PC-3 (cell line): ENCODE measurements at regions not wholly inside any gene's neighbourhood (a gene's known extent, or its start where the extent isn't known, plus 50 kb on each side); places are given as distances from the start of the nearest gene placed in this dataset.
"Not testable (repeated sequence)": the region's sequence is repeated elsewhere in the genome, so short reads cannot be mapped to it uniquely, and the experiment has no call there.

Source experiments
- ATAC-seq: fragments of 200-7000 bp; cut with Tn5 transposase; 2 replicates; pipeline ENCODE4 v1.9.1; 2020; ENCODE audit warnings: mild to moderate bottlenecking, moderate library complexity
- BruUV-seq: library from RNA; stranded (reverse); fragments of 400-500 nt; replicated peaks from 2 replicates; lab custom pipeline; 2021; lab: Mats Ljungman, UMichigan
- CTCF ChIA-PET: fragments of 300-600 bp; sonication (Branson Sonifier 250); formaldehyde crosslinking; loops from one replicate; lab custom pipeline; 2022; ENCODE audit warnings: antibody characterized with exemption; lab: Charles Lee
- POLR2A ChIA-PET: fragments of 300-600 bp; sonication (Branson Sonifier 250); formaldehyde crosslinking; loops from one replicate; lab custom pipeline; 2022; ENCODE audit warnings: antibody characterized with exemption; ENCODE audit not compliant: unreplicated experiment; lab: Charles Lee
- DNase-seq: peaks from one replicate; pipeline ENCODE4 v3.0.0-alpha.2; 2015
- H2AFZ ChIP-seq: fragments of 300-600 bp; sonication (generic); 2 replicates; pipeline ENCODE4 v1.6.0; 2016; ENCODE audit warnings: antibody characterized with exemption, low read length
- H3F3A ChIP-seq: fragments of 300-600 bp; sonication (generic); one replicate; pipeline ENCODE4 v1.6.0; 2017; ENCODE audit warnings: antibody characterized with exemption, low read length, control low read depth, mild to moderate bottlenecking; ENCODE audit not compliant: unreplicated experiment
- H3K27ac ChIP-seq: fragments of 300-600 bp; sonication (generic); 2 replicates; pipeline ENCODE4 v1.5.1; 2016; ENCODE audit warnings: mild to moderate bottlenecking, low read length
- H3K27me3 ChIP-seq: fragments of 300-600 bp; sonication (generic); 2 replicates; pipeline ENCODE4 v1.6.1; 2016; ENCODE audit warnings: low read length, mixed read lengths
- H3K36me3 ChIP-seq: fragments of 300-600 bp; sonication (generic); 2 replicates; pipeline ENCODE4 v1.6.1; 2016; ENCODE audit warnings: low read depth, mixed run types, low read length, mixed read lengths
- H3K4me1 ChIP-seq: fragments of 300-600 bp; sonication (generic); 2 replicates; pipeline ENCODE4 v1.5.1; 2016; ENCODE audit warnings: low read length; ENCODE audit not compliant: insufficient read depth
- H3K4me2 ChIP-seq: fragments of 300-600 bp; sonication (generic); 2 replicates; pipeline ENCODE4 v1.6.0; 2016; ENCODE audit warnings: low read length
- H3K4me3 ChIP-seq: fragments of 300-600 bp; sonication (generic); 2 replicates; pipeline ENCODE4 v1.5.1; 2016; ENCODE audit warnings: mild to moderate bottlenecking, low read length, mixed read lengths
- H3K79me2 ChIP-seq: fragments of 300-600 bp; sonication (generic); 2 replicates; pipeline ENCODE4 v1.6.1; 2017; ENCODE audit warnings: low read length, mixed read lengths
- H3K9ac ChIP-seq: fragments of 300-600 bp; sonication (generic); 2 replicates; pipeline ENCODE4 v1.6.0; 2016; ENCODE audit warnings: mild to moderate bottlenecking, low read length
- H3K9me2 ChIP-seq: fragments of 300-600 bp; sonication (generic); replicated peaks from 2 replicates; pipeline ENCODE4 v1.6.1; 2016; ENCODE audit warnings: mixed run types, low read length, mixed read lengths
- H3K9me3 ChIP-seq: fragments of 300-600 bp; sonication (generic); 2 replicates; pipeline ENCODE4 v1.6.1; 2016; ENCODE audit warnings: low read length, mixed read lengths
- H4K20me1 ChIP-seq: fragments of 300-600 bp; sonication (generic); 2 replicates; pipeline ENCODE4 v1.6.1; 2016; ENCODE audit warnings: low read length, mixed read lengths
- CTCF ChIP-seq: fragments of 300-600 bp; sonication (generic); conservative IDR thresholded peaks from 2 replicates; pipeline ENCODE4 v1.5.1; 2017; ENCODE audit warnings: antibody characterized with exemption, low read depth, mild to moderate bottlenecking, low read length
- EZH2 ChIP-seq: fragments of 300-600 bp; sonication (generic); IDR thresholded peaks from one replicate; pipeline ENCODE4 v1.6.1; 2017; ENCODE audit warnings: antibody characterized with exemption, mild to moderate bottlenecking, low read length; ENCODE audit not compliant: unreplicated experiment
- EZH2phosphoT487 ChIP-seq: fragments of 300-600 bp; sonication (generic); IDR thresholded peaks from 2 replicates; pipeline ENCODE4 v1.6.1; 2018; ENCODE audit warnings: mild to moderate bottlenecking, antibody characterized with exemption, low read length, borderline replicate concordance
- intact Hi-C: fragments of 100-400 bp; cut with micrococcal nuclease; formaldehyde crosslinking; loops from 2 replicates; pipeline ENCODE4 v1.9.0; 2023

- CTCF ChIA-PET = no interaction called here
- ATAC-seq (no peak), DNase-seq (no peak)
- Histone ChIP-seq H3K4me2 (no peak overlapping the region), H3K4me1 (no peaks in the 10 kb centered on the region), H3K9me3 (no peaks in the 10 kb centered on the region), H3K4me3 (no peak overlapping the region), H3K36me3 (no peaks in the 10 kb centered on the region), H3K9ac (no peak overlapping the region), H3K79me2 (no peaks in the 10 kb centered on the region), H2AFZ (no peak overlapping the region), H3K27ac (no peak overlapping the region), H4K20me1 (no peaks in the 10 kb centered on the region), H3K27me3 (no peaks in the 10 kb centered on the region), H3K9me2 (no peaks in the 10 kb centered on the region), H3F3A (no peaks in the 10 kb centered on the region)
- BruUV-seq = no TSS peak
- POLR2A ChIA-PET = no interaction called here
- TF ChIP-seq CTCF = no peak
- no peak for TF ChIP-seq EZH2phosphoT487
- TF ChIP-seq EZH2 = no peak
- intact Hi-C loops = no loop called here
Observed at GRCh38 chr5:145628525-145628924, 206.6 kb downstream of the PRELID2 start.

GRCh38 chr5:145619806-145620310 lies 215.3 kb downstream of the PRELID2 start:
- no peak overlapping the region for H3K4me2 ChIP-seq
- H3K36me3 ChIP-seq = no peaks in the 10 kb centered on the region
- no peaks in the 10 kb centered on the region for H3K79me2 ChIP-seq
- no TSS peak for BruUV-seq
- intact Hi-C loops = no loop called here
- no peak overlapping the region for H2AFZ ChIP-seq
- DNase-seq = no peak
- no peak overlapping the region for H3K9ac ChIP-seq
- H3K9me2 ChIP-seq = no peaks in the 10 kb centered on the region
- no peak for TF ChIP-seq CTCF
- no peak for TF ChIP-seq EZH2phosphoT487
- no peak for TF ChIP-seq EZH2
- POLR2A ChIA-PET = no interaction called here
- no peaks in the 10 kb centered on the region for H3F3A ChIP-seq
- no peaks in the 10 kb centered on the region for H3K27me3 ChIP-seq
- no peaks in the 10 kb centered on the region for H4K20me1 ChIP-seq
- no peak overlapping the region for H3K4me3 ChIP-seq
- H3K4me1 ChIP-seq = no peaks in the 10 kb centered on the region
- CTCF ChIA-PET = no interaction called here
- no peak overlapping the region for H3K27ac ChIP-seq
- ATAC-seq = no peak
- no peaks in the 10 kb centered on the region; the same call in 1 of the 2 replicates for H3K9me3 ChIP-seq

DNA sequence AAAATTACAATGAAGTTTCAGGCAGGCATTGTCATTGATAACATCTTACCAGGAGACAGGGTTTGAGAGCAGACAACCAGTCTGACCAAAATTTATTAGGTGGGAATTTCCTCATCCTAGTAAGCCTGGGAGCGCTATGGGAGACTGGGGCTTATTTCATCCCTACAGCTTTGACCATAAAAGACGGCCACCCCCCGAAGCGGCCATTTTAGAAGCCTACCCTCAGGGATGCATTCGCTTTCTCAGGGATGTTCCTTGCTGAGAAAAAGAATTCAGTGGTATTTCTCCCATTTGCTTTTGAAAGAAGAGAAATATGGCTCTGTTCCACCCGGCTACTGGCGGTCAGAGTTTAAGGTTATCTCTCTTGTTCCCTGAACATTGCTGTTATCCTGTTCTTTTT lies 218.4 kb downstream of the PRELID2 start:
- H4K20me1 ChIP-seq, H3K79me2 ChIP-seq, H3K4me2 ChIP-seq, H3K9me3 ChIP-seq, H3F3A ChIP-seq, H3K36me3 ChIP-seq, DNase-seq, ATAC-seq, CTCF ChIA-PET, H3K4me3 ChIP-seq, H3K27ac ChIP-seq, H2AFZ ChIP-seq, H3K9me2 ChIP-seq, POLR2A ChIA-PET, H3K9ac ChIP-seq, BruUV-seq, intact Hi-C loops, H3K4me1 ChIP-seq, H3K27me3 ChIP-seq: not testable (repeated sequence)
